ENCODE measurements at regions not wholly inside any gene's neighbourhood (a gene's known extent, or its start where the extent isn't known, plus 50 kb on each side); places are given as distances from the start of the nearest gene placed in this dataset.

DNA sequence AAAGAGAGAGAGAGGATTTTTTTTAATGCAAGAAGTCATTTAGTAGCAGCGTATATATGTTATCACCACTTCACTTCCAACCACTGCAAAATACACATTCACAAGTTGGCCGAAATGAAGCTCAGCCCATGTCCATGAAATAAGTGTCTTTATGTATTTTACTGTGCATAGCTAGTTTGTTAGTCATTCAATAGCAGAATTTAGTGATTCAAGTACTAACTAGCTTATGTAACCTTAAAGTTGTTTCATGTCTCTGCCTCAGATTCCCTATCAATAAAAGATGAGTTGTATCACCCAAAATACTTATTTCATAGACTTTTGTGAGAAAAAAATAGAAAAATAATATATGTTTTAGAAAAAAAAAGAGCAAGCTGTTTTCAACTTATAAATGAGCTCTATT, 153.7 kb upstream of the PRDM1 start:
- Histone ChIP-seq H3K36me3 (replicated peaks in 1 of 2; ENCODE audit: control extremely low read depth in 1 of 2, control insufficient read depth in 1 of 2, extremely low read depth in 1 of 2, insufficient read depth in 2 of 2, low read length in 1 of 2) (no peaks in the 10 kb centered on the region), H3K27me3 (replicated peaks in 1 of 4; ENCODE audit: control extremely low read depth in 1 of 4, control insufficient read depth in 3 of 4, insufficient read depth in 4 of 4, low read length in 3 of 4) (no peaks in the 10 kb centered on the region), H2AFZ (ENCODE audit: insufficient read depth, low read depth, low read length, poor library complexity, severe bottlenecking) (no peak overlapping the region), H3K4me3 (ENCODE audit: control extremely low read depth in 1 of 5, extremely low read depth in 1 of 5, insufficient read depth in 1 of 5, low read depth in 2 of 5, low read length in 4 of 5) (no peak overlapping the region), H3K27ac (ENCODE audit: low read length in 2 of 2) (no peak overlapping the region), H3K9me3 (ENCODE audit: control extremely low read depth in 1 of 3, control insufficient read depth in 2 of 3, insufficient read depth in 1 of 3, low read length in 2 of 3) (no peaks in the 10 kb centered on the region), H3K4me2 (replicated peaks; ENCODE audit: low read depth, low read length, poor library complexity, severe bottlenecking) (no peak overlapping the region), H4K20me1 (ENCODE audit: control insufficient read depth, insufficient read depth, low read length, poor library complexity, severe bottlenecking) (no peaks in the 10 kb centered on the region), H3K4me1 (ENCODE audit: control insufficient read depth in 2 of 2, insufficient read depth in 2 of 2, low read length in 2 of 2) (no peaks in the 10 kb centered on the region), H3K9ac (ENCODE audit: low read length) (no peak overlapping the region), H3K79me2 (ENCODE audit: control insufficient read depth, insufficient read depth, low read length) (no peaks in the 10 kb centered on the region)
- no peak for ATAC-seq (ENCODE audit: low read depth)
- H3K27ac Mint-ChIP-seq: no peak overlapping the region
- no CpG with 5 or more reads among the region's 2 CpGs for WGBS (ENCODE audit: insufficient coverage)
- POLR2A ChIA-PET: no interaction called here
- no peak overlapping the region for H3K4me3 Mint-ChIP-seq
- no peaks in the 10 kb centered on the region for H3K4me1 Mint-ChIP-seq
- H3K27me3 Mint-ChIP-seq: peaks cover 3% of the 10 kb centered on the region
- CTCF ChIA-PET: interaction anchor here (1.5 kb wide), 1 partner anchor 16 kb away, joined by 3 read pairs; no protein-coding TSS in a partner anchor
- TF ChIP-seq, protein P1, sequence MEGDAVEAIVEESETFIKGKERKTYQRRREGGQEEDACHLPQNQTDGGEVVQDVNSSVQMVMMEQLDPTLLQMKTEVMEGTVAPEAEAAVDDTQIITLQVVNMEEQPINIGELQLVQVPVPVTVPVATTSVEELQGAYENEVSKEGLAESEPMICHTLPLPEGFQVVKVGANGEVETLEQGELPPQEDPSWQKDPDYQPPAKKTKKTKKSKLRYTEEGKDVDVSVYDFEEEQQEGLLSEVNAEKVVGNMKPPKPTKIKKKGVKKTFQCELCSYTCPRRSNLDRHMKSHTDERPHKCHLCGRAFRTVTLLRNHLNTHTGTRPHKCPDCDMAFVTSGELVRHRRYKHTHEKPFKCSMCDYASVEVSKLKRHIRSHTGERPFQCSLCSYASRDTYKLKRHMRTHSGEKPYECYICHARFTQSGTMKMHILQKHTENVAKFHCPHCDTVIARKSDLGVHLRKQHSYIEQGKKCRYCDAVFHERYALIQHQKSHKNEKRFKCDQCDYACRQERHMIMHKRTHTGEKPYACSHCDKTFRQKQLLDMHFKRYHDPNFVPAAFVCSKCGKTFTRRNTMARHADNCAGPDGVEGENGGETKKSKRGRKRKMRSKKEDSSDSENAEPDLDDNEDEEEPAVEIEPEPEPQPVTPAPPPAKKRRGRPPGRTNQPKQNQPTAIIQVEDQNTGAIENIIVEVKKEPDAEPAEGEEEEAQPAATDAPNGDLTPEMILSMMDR (IDR thresholded peaks at IDR 0.05): no peak
- no peak for TF ChIP-seq EZH2 (IDR thresholded peaks at IDR 0.05; ENCODE audit: borderline replicate concordance, insufficient read depth, low read depth, low read length, poor library complexity, severe bottlenecking)
- intact Hi-C loops (cut with micrococcal nuclease): no loop called here
- DNase-seq: no peak
- no peaks in the 10 kb centered on the region for H3K9me3 Mint-ChIP-seq (ENCODE audit: insufficient read depth)

DNA sequence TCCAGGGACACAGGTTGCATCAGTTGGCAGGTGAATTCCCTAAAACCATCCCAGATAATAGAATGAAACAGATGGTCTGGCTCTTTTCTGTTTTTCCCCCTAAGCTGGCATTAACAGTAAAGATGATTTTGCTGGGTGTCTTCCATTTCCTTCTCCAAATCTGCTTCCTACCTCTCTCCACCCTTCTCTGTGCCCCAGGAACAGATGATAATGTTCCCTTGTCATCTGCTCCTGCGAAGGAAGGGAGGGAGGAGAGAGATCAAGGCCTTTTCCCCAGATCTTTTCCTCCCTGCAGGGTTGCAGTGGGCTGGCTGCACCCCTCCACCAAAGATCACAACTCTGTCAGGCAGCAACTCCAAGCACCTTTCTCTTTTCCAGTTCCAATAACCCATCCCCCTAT, 156.5 kb upstream of the PRDM1 start:
- Mint-ChIP-seq H3K4me1 (no peaks in the 10 kb centered on the region), H3K9me3 (ENCODE audit: insufficient read depth) (no peaks in the 10 kb centered on the region), H3K27ac (no peak overlapping the region), H3K4me3 (no peak overlapping the region), H3K27me3 (peaks cover 3% of the 10 kb centered on the region)
- Histone ChIP-seq H3K4me1 (ENCODE audit: control insufficient read depth in 2 of 2, insufficient read depth in 2 of 2, low read length in 2 of 2) (no peaks in the 10 kb centered on the region), H3K9me3 (ENCODE audit: control extremely low read depth in 1 of 3, control insufficient read depth in 2 of 3, insufficient read depth in 1 of 3, low read length in 2 of 3) (no peaks in the 10 kb centered on the region), H4K20me1 (ENCODE audit: control insufficient read depth, insufficient read depth, low read length, poor library complexity, severe bottlenecking) (no peaks in the 10 kb centered on the region), H3K79me2 (ENCODE audit: control insufficient read depth, insufficient read depth, low read length) (no peaks in the 10 kb centered on the region), H3K27me3 (replicated peaks in 1 of 4; ENCODE audit: control extremely low read depth in 1 of 4, control insufficient read depth in 3 of 4, insufficient read depth in 4 of 4, low read length in 3 of 4) (peaks cover 0 to 3% (median 0%) of the 10 kb centered on the region in 4 experiments), H3K4me2 (replicated peaks; ENCODE audit: low read depth, low read length, poor library complexity, severe bottlenecking) (no peak overlapping the region), H3K27ac (ENCODE audit: low read length in 2 of 2) (no peak overlapping the region), H3K36me3 (replicated peaks in 1 of 2; ENCODE audit: control extremely low read depth in 1 of 2, control insufficient read depth in 1 of 2, extremely low read depth in 1 of 2, insufficient read depth in 2 of 2, low read length in 1 of 2) (no peaks in the 10 kb centered on the region), H2AFZ (ENCODE audit: insufficient read depth, low read depth, low read length, poor library complexity, severe bottlenecking) (no peak overlapping the region), H3K9ac (ENCODE audit: low read length) (no peak overlapping the region), H3K4me3 (ENCODE audit: control extremely low read depth in 1 of 5, extremely low read depth in 1 of 5, insufficient read depth in 1 of 5, low read depth in 2 of 5, low read length in 4 of 5) (no peak overlapping the region)
- ATAC-seq (ENCODE audit: low read depth) (no peak), DNase-seq (no peak)
- WGBS (ENCODE audit: insufficient coverage): no CpG with 5 or more reads among the region's 1 CpG
- intact Hi-C loops (cut with micrococcal nuclease): no loop called here
- POLR2A ChIA-PET: no interaction called here
- TF ChIP-seq, protein P1 (IDR thresholded peaks at IDR 0.05): no peak
- no peak for TF ChIP-seq EZH2 (IDR thresholded peaks at IDR 0.05; ENCODE audit: borderline replicate concordance, insufficient read depth, low read depth, low read length, poor library complexity, severe bottlenecking)
- CTCF ChIA-PET: interaction anchor here (1.0 kb wide), 1 partner anchor 294 kb away, joined by 4 read pairs; no protein-coding TSS in a partner anchor
